ENCODE measurements at regions not wholly inside any gene's neighbourhood (a gene's known extent, or its start where the extent isn't known, plus 50 kb on each side); places are given as distances from the start of the nearest gene placed in this dataset.
A peak's percentile ranks its signal among the peaks of the same experiment; 100 is the strongest.

GRCh38 chr5:124355928-124356327 lies 390.5 kb downstream of the ZNF608 start:
- CTCF ChIA-PET: no interaction called here
- WGBS (ENCODE audit: insufficient coverage): 0% methylated on average over 1 of the region's 1 CpG
- H3K4me1 ChIP-seq (ENCODE audit: control extremely low read depth in 1 of 4, control insufficient read depth in 4 of 4, insufficient read depth in 4 of 4, low read length in 3 of 4): peaks cover 0 to 5% (median 0%) of the 10 kb centered on the region in 4 experiments
- POLR2A ChIA-PET: no interaction called here
- peak in 1 of 3 donors; percentile 9 for DNase-seq
- H3K27me3 ChIP-seq (replicated peaks in 2 of 5; ENCODE audit: control insufficient read depth in 4 of 5, insufficient read depth in 5 of 5, low read length in 4 of 5): no peaks in the 10 kb centered on the region
- no peak overlapping the region for H3K4me3 ChIP-seq (ENCODE audit: control insufficient read depth in 1 of 7, extremely low read depth in 1 of 7, insufficient read depth in 4 of 7, low read depth in 2 of 7, low read length in 6 of 7)
- no peaks in the 10 kb centered on the region for H3K9me3 ChIP-seq (ENCODE audit: control extremely low read depth in 1 of 5, control insufficient read depth in 4 of 5, insufficient read depth in 2 of 5, low read depth in 1 of 5, low read length in 4 of 5)
- no peaks in the 10 kb centered on the region for H3K36me3 ChIP-seq (ENCODE audit: control insufficient read depth in 4 of 4, insufficient read depth in 4 of 4, low read length in 3 of 4)
- H3K27ac ChIP-seq (ENCODE audit: insufficient read depth in 1 of 2, low read depth in 1 of 2, low read length in 2 of 2, poor library complexity in 1 of 2, severe bottlenecking in 2 of 2): no peak overlapping the region

- Histone ChIP-seq H3K4me3 (ENCODE audit: control insufficient read depth in 1 of 7, extremely low read depth in 1 of 7, insufficient read depth in 4 of 7, low read depth in 2 of 7, low read length in 6 of 7) (no peak overlapping the region), H3K36me3 (ENCODE audit: control insufficient read depth in 4 of 4, insufficient read depth in 4 of 4, low read length in 3 of 4) (no peaks in the 10 kb centered on the region), H3K4me1 (ENCODE audit: control extremely low read depth in 1 of 4, control insufficient read depth in 4 of 4, insufficient read depth in 4 of 4, low read length in 3 of 4) (peaks cover 0 to 6% (median 2%) of the 10 kb centered on the region in 4 experiments), H3K27me3 (replicated peaks in 2 of 5; ENCODE audit: control insufficient read depth in 4 of 5, insufficient read depth in 5 of 5, low read length in 4 of 5) (no peaks in the 10 kb centered on the region), H3K9me3 (ENCODE audit: control extremely low read depth in 1 of 5, control insufficient read depth in 4 of 5, insufficient read depth in 2 of 5, low read depth in 1 of 5, low read length in 4 of 5) (no peaks in the 10 kb centered on the region), H3K27ac (ENCODE audit: insufficient read depth in 1 of 2, low read depth in 1 of 2, low read length in 2 of 2, poor library complexity in 1 of 2, severe bottlenecking in 2 of 2) (no peak overlapping the region)
- WGBS (ENCODE audit: insufficient coverage): no CpG with 5 or more reads among the region's 5 CpGs
- POLR2A ChIA-PET: no interaction called here
- CTCF ChIA-PET: no interaction called here
- no peak for DNase-seq
These were observed 393.4 kb downstream of the ZNF608 start for GRCh38 chr5:124353016-124353415.

GRCh38 chr5:124352312-124352711 lies 394.1 kb downstream of the ZNF608 start:
- POLR2A ChIA-PET: no interaction called here
- Histone ChIP-seq H3K36me3 (ENCODE audit: control insufficient read depth in 4 of 4, insufficient read depth in 4 of 4, low read length in 3 of 4) (no peaks in the 10 kb centered on the region), H3K27ac (ENCODE audit: insufficient read depth in 1 of 2, low read depth in 1 of 2, low read length in 2 of 2, poor library complexity in 1 of 2, severe bottlenecking in 2 of 2) (no peak overlapping the region), H3K9me3 (ENCODE audit: control extremely low read depth in 1 of 5, control insufficient read depth in 4 of 5, insufficient read depth in 2 of 5, low read depth in 1 of 5, low read length in 4 of 5) (peaks cover 0 to under 1% (median 0%) of the 10 kb centered on the region in 5 experiments), H3K27me3 (replicated peaks in 2 of 5; ENCODE audit: control insufficient read depth in 4 of 5, insufficient read depth in 5 of 5, low read length in 4 of 5) (no peaks in the 10 kb centered on the region), H3K4me1 (ENCODE audit: control extremely low read depth in 1 of 4, control insufficient read depth in 4 of 4, insufficient read depth in 4 of 4, low read length in 3 of 4) (peaks cover 0 to 6% (median 2%) of the 10 kb centered on the region in 4 experiments), H3K4me3 (ENCODE audit: control insufficient read depth in 1 of 7, extremely low read depth in 1 of 7, insufficient read depth in 4 of 7, low read depth in 2 of 7, low read length in 6 of 7) (no peak overlapping the region)
- DNase-seq: peak in 2 of 3 donors; percentile 42 to 61
- WGBS (ENCODE audit: insufficient coverage): 36% methylated on average over 3 of the region's 4 CpGs
- CTCF ChIA-PET: no interaction called here

- Histone ChIP-seq H3K9me3 (ENCODE audit: control extremely low read depth in 1 of 5, control insufficient read depth in 4 of 5, insufficient read depth in 2 of 5, low read depth in 1 of 5, low read length in 4 of 5) (peaks cover 0 to 1% (median 0%) of the 10 kb centered on the region in 5 experiments), H3K4me3 (ENCODE audit: control insufficient read depth in 1 of 7, extremely low read depth in 1 of 7, insufficient read depth in 4 of 7, low read depth in 2 of 7, low read length in 6 of 7) (no peak overlapping the region), H3K4me1 (ENCODE audit: control extremely low read depth in 1 of 4, control insufficient read depth in 4 of 4, insufficient read depth in 4 of 4, low read length in 3 of 4) (peaks cover 0 to 6% (median 2%) of the 10 kb centered on the region in 4 experiments), H3K27ac (ENCODE audit: insufficient read depth in 1 of 2, low read depth in 1 of 2, low read length in 2 of 2, poor library complexity in 1 of 2, severe bottlenecking in 2 of 2) (no peak overlapping the region), H3K36me3 (ENCODE audit: control insufficient read depth in 4 of 4, insufficient read depth in 4 of 4, low read length in 3 of 4) (no peaks in the 10 kb centered on the region), H3K27me3 (replicated peaks in 2 of 5; ENCODE audit: control insufficient read depth in 4 of 5, insufficient read depth in 5 of 5, low read length in 4 of 5) (no peaks in the 10 kb centered on the region)
- 100% methylated on average over 4 of the region's 4 CpGs for WGBS (ENCODE audit: insufficient coverage)
- POLR2A ChIA-PET: no interaction called here
- CTCF ChIA-PET: no interaction called here
- no peak for DNase-seq
These were observed 396.5 kb downstream of the ZNF608 start for GRCh38 chr5:124349931-124350330.

GRCh38 chr5:124343451-124343867 lies 403.0 kb downstream of the ZNF608 start:
- no peak overlapping the region for H3K27ac ChIP-seq (ENCODE audit: insufficient read depth in 1 of 2, low read depth in 1 of 2, low read length in 2 of 2, poor library complexity in 1 of 2, severe bottlenecking in 2 of 2)
- no peak overlapping the region for H3K4me3 ChIP-seq (ENCODE audit: control insufficient read depth in 1 of 7, extremely low read depth in 1 of 7, insufficient read depth in 4 of 7, low read depth in 2 of 7, low read length in 6 of 7)
- WGBS (ENCODE audit: insufficient coverage): 98% methylated on average over 4 of the region's 5 CpGs
- no peaks in the 10 kb centered on the region for H3K4me1 ChIP-seq (ENCODE audit: control extremely low read depth in 1 of 4, control insufficient read depth in 4 of 4, insufficient read depth in 4 of 4, low read length in 3 of 4)
- ChIA-PET POLR2A (no interaction called here), CTCF (no interaction called here)
- DNase-seq: peak in 2 of 3 donors; percentile 23 to 44
- peaks cover 0 to 1% (median 0%) of the 10 kb centered on the region in 5 experiments for H3K9me3 ChIP-seq (ENCODE audit: control extremely low read depth in 1 of 5, control insufficient read depth in 4 of 5, insufficient read depth in 2 of 5, low read depth in 1 of 5, low read length in 4 of 5)
- no peaks in the 10 kb centered on the region for H3K27me3 ChIP-seq (replicated peaks in 2 of 5; ENCODE audit: control insufficient read depth in 4 of 5, insufficient read depth in 5 of 5, low read length in 4 of 5)
- no peaks in the 10 kb centered on the region for H3K36me3 ChIP-seq (ENCODE audit: control insufficient read depth in 4 of 4, insufficient read depth in 4 of 4, low read length in 3 of 4)

GRCh38 chr5:124342986-124343385 lies 403.5 kb downstream of the ZNF608 start:
- WGBS (ENCODE audit: insufficient coverage): no CpG with 5 or more reads among the region's 1 CpG
- CTCF ChIA-PET: no interaction called here

GRCh38 chr5:124342584-124342983 lies 403.9 kb downstream of the ZNF608 start:
- no peak for DNase-seq

More at GRCh38 chr5:124342986-124343385, 403.5 kb downstream of the ZNF608 start:
- no peak for DNase-seq
- Histone ChIP-seq H3K27ac (ENCODE audit: insufficient read depth in 1 of 2, low read depth in 1 of 2, low read length in 2 of 2, poor library complexity in 1 of 2, severe bottlenecking in 2 of 2) (no peak overlapping the region), H3K4me3 (ENCODE audit: control insufficient read depth in 1 of 7, extremely low read depth in 1 of 7, insufficient read depth in 4 of 7, low read depth in 2 of 7, low read length in 6 of 7) (no peak overlapping the region), H3K9me3 (ENCODE audit: control extremely low read depth in 1 of 5, control insufficient read depth in 4 of 5, insufficient read depth in 2 of 5, low read depth in 1 of 5, low read length in 4 of 5) (peaks cover 0 to 1% (median 0%) of the 10 kb centered on the region in 5 experiments), H3K36me3 (ENCODE audit: control insufficient read depth in 4 of 4, insufficient read depth in 4 of 4, low read length in 3 of 4) (no peaks in the 10 kb centered on the region), H3K4me1 (ENCODE audit: control extremely low read depth in 1 of 4, control insufficient read depth in 4 of 4, insufficient read depth in 4 of 4, low read length in 3 of 4) (no peaks in the 10 kb centered on the region), H3K27me3 (replicated peaks in 2 of 5; ENCODE audit: control insufficient read depth in 4 of 5, insufficient read depth in 5 of 5, low read length in 4 of 5) (no peaks in the 10 kb centered on the region)
- POLR2A ChIA-PET: no interaction called here

More at GRCh38 chr5:124342584-124342983, 403.9 kb downstream of the ZNF608 start:
- ChIA-PET POLR2A (no interaction called here), CTCF (no interaction called here)
- WGBS (ENCODE audit: insufficient coverage): 98% methylated on average over 5 of the region's 7 CpGs
- no peak overlapping the region for H3K27ac ChIP-seq (ENCODE audit: insufficient read depth in 1 of 2, low read depth in 1 of 2, low read length in 2 of 2, poor library complexity in 1 of 2, severe bottlenecking in 2 of 2)
- peaks cover 0 to 1% (median 0%) of the 10 kb centered on the region in 5 experiments for H3K9me3 ChIP-seq (ENCODE audit: control extremely low read depth in 1 of 5, control insufficient read depth in 4 of 5, insufficient read depth in 2 of 5, low read depth in 1 of 5, low read length in 4 of 5)
- no peak overlapping the region for H3K4me3 ChIP-seq (ENCODE audit: control insufficient read depth in 1 of 7, extremely low read depth in 1 of 7, insufficient read depth in 4 of 7, low read depth in 2 of 7, low read length in 6 of 7)
- H3K36me3 ChIP-seq (ENCODE audit: control insufficient read depth in 4 of 4, insufficient read depth in 4 of 4, low read length in 3 of 4): no peaks in the 10 kb centered on the region
- H3K4me1 ChIP-seq (ENCODE audit: control extremely low read depth in 1 of 4, control insufficient read depth in 4 of 4, insufficient read depth in 4 of 4, low read length in 3 of 4): no peaks in the 10 kb centered on the region
- no peaks in the 10 kb centered on the region for H3K27me3 ChIP-seq (replicated peaks in 2 of 5; ENCODE audit: control insufficient read depth in 4 of 5, insufficient read depth in 5 of 5, low read length in 4 of 5)

Measured in common myeloid progenitor, CD34-positive (primary cell).